NOMO-1 treated with DMSO at 0.1 percent for 48 hours (cell line): ENCODE measurements at regions not wholly inside any gene's neighbourhood (a gene's known extent, or its start where the extent isn't known, plus 50 kb on each side); places are given as distances from the start of the nearest gene placed in this dataset.

Source experiments
- DNase-seq: peaks from one replicate; lab custom pipeline; 2025; ENCODE audit not compliant: unreplicated experiment; lab: John Stamatoyannopoulos, UW

DNA sequence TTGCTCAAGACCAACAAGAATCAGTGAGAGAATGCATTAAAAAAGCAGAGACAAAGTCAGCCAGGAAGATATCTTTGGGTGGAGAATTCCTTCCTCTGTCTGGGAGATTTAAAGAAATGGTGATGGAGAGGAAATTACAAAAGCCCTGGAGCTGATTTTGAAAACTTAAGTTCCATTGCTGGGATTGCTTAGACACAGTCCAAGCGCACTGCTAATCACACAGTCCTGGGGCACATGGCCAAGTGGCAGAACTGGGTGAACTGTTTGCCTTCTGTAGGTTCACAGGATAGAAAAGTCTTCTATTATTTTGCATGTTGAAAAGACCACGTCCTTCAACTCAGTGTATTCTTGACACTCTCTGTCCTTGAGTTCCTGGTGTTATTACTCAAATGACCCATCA, 284.9 kb upstream of the FBXL7 start:
- no peak for DNase-seq

GRCh38 chr5:15214010-15214409, 286.0 kb upstream of the FBXL7 start:
- no peak for DNase-seq

DNA sequence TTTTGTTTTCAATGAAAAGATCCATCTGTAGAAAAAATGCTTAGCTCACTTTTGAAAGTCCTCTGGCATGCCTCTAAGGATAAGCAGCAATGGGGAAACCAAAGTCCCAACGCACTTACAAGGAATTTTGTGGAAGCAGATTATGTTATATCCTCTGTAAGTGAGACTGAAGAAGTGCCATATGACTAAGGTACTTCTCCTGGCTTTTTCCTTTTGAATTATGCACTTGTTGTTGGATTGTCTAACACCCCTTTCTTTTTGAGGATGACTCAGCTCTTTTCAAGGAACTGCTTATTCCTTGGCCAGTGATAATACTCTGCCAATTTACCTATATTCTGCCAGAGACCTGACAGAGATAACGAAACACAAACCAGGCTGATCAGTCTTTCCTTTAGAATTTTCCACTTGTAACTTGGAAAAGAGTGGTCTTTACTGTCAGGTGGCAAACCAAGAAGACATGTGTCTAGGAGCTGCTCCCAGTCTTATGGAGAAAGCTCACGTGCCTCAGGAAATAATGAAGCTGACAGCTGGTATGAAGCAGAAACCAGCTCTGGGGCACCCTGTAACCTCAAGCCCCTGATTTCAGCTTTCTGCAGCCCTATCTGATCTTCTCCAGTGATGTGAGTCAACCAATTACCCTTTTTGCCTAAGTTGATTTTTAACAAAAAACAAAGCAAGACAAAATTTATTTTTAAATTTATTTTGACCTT, 290.8 kb upstream of the FBXL7 start:
- no peak for DNase-seq

- DNase-seq: no peak
Observed at GRCh38 chr5:15206133-15206532, 293.8 kb upstream of the FBXL7 start.

GRCh38 chr5:15203376-15203775, 296.6 kb upstream of the FBXL7 start:
- DNase-seq: no peak

GRCh38 chr5:15191012-15191411, 309.0 kb upstream of the FBXL7 start:
- no peak for DNase-seq

GRCh38 chr5:15183520-15183919, 311.9 kb upstream of the ANKH start:
- DNase-seq: no peak

DNA sequence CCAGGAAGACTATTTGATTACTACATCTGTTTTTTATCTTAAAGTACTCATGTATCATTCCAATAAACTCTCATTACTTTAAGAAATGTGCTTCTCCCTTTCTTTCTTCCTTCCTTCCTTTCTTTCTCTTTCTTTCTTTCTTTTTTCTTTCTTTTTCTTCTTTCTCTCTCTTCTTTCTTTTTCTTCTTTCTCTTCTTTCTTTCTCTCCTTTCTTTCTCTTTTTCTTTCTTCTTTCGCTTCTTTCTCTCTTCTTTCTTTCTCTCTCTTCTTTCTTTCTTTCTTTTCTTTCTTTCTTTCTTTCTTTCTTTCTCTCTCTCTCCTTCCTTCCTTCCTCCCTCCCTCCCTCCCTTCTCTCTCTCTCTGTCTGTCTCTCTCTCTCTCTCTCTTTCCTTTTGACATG, 298.6 kb upstream of the ANKH start:
- no peak for DNase-seq

GRCh38 chr5:15168358-15168757, 296.8 kb upstream of the ANKH start:
- no peak for DNase-seq

DNA sequence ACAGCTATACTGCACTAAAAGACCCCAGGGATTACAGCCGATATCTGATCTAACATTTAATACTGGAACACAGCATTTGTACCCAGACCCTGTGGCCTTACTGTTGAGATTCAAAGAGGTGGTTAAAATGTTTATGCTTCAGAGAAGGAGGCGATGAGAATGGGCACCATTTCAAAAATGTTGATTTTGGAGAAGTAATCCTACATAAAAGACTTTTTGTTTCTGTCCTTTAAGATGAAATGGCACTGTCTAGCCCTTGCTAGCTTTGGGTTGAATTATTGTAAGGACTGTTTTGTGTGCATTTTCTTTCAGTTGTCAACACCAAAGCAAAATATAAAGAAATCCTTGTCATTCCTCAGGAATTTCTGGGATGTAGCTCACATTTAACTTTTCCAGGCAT, 288.5 kb upstream of the ANKH start:
- no peak for DNase-seq

GRCh38 chr5:15159606-15160005, 288.0 kb upstream of the ANKH start:
- no peak for DNase-seq

DNA sequence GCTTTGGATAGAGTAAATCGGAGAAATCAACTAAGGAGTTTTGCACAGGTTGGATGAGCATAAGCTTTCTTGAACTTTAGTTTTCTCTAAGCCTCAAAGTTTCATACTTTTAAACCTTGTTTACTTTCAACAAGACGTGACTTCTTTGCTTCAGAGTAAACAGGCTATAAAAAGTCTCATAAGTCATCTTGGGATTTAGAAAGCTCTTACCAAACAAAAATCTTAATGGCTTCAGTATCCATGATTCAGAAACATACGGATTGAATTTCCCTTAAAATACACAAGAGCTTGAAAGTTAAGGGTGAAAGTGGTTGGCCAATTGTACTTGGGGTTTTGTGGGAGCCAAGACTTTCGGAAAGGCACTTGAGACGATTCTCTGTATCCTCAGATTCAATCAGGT, 270.9 kb upstream of the ANKH start:
- DNase-seq: no peak

DNA sequence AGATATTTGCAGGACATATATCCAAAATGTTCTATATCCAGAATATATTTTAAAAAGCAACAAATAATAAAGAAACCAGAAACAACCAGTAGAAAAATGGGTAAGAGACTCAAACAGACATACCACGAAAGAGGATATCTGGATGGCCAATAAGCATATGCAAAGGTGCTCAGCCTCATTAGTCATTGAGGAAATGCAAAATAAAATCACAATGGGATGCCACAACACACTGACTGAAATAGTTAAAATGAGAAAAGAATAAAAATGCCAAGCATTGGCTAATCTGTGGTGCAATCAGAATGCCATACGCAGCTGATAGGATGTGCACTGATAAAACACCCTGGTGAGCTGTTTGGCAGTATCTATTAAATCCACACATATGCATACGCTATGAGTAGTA, 265.8 kb upstream of the ANKH start:
- DNase-seq: no peak

DNA sequence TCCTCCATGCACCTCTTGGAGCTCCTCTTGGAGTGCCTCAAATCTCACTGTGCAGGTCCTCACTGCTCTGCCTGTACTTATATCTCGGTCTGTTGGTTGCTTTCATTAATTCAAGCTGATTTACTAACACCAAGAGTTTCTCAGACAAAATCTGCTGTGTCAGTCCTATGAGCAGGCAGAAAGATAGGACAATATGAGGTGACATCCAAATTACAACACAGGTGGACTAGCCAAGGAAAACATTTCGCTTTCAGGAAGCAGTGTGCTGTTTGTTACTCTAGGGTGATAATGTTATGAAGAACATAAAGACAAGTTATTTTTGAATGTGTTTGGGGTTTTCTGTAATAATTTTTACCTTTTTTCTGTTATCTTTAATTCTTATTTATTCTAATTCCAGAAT, 264.1 kb upstream of the ANKH start:
- no peak for DNase-seq

- no peak for DNase-seq
Observed at GRCh38 chr5:15133456-15133965, 261.9 kb upstream of the ANKH start.

DNA sequence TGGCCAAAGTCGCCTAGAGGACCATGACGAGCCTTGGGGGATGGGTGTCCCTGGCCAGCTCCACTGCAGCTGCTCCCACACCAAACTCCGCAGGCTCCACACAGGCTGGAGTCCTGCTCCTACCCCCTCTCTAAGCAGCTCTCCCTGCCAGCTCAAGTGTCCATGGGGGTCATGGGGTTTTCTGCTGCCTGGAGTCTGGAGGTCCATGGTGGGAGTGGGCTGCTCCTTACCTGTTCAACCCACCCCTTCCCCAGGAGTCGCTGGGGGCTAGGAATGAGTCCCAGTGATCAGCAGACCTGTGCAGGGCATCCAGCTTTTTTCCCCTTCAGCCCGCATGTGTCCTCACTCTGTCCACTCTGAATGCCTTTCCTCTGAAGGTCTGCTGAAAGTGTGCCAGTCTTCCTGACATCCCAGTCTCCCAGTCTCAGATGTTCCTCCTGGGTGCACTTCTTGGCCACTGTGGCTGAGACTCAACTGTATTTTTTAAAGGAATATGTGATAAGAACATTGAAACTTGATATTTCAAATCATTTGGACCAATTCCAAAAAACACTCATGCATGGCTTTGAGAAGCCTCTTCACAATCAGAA, 261.3 kb upstream of the ANKH start:
- DNase-seq: no peak

DNA sequence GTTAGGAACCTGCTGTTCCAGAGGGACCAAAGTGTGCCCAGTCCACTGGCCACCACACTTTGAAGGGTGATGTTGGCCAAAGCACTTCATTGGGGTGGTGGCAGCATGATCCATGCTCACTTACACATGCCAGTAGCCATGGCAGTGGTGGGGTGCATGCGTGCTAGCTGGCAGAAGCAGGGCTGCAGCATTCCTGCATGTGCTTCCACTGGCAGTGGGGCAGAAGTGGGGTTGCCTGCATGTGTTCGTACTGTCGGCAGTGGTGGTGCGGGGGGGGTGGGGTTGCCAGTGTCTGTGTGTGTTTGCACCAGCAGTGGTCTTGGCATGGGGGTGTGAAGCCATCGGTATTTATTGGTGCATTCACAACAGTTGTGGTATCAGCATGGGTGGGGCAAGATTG, 260.3 kb upstream of the ANKH start:
- DNase-seq: no peak

DNA sequence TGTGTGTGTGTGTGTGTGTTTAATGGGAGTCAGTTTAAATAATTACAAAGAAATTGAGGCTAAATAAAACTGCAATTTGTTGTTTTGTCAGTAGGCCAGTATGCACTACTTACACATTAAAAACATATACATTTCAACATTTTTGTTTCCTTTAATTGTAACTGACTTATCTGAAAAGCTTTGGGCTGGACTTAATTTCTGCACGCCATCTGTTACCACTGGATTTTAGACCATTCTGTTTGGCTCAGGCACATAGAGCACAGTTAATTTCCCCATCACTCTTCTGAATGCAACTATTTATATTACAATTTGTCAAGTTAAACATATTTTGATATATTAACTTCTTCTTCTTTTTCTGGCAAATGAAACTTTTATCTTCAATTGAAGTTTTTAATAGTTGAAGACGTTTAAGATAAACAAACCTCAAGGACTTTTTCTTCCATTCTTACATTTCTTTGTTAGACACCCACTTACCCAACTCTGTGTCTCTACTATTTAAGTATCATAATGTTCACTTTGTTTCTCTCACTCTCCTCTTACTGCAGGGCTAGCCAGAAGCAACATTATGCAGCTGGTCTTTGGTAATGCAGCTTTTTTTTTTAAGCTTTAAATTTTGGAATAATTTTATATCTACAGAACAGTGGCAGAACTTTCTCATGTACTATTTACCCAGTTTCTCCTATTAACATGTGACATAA, 253.4 kb upstream of the ANKH start:
- DNase-seq: no peak

DNA sequence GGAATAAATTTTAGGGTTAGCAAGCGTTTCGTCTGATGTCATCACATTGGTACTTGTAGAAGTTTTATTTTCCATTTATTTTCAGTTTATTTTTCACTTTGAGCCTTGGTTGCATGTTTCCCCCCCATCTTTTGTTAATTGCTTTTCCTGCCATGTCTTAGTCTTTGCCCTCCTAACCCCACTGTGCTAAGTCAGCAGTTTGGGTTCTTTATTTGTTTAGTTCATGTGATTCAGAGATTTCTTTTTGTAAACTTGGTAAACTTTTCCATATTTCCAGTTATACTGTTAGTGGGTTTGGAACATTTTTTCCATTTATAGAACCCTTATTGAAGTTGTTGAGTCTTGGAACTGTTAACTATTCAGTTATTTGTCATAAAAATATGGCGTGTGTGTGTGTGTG, 252.9 kb upstream of the ANKH start:
- no peak for DNase-seq

GRCh38 chr5:15117688-15118087, 246.1 kb upstream of the ANKH start:
- no peak for DNase-seq

GRCh38 chr5:15116996-15117395, 245.4 kb upstream of the ANKH start:
- no peak for DNase-seq

DNA sequence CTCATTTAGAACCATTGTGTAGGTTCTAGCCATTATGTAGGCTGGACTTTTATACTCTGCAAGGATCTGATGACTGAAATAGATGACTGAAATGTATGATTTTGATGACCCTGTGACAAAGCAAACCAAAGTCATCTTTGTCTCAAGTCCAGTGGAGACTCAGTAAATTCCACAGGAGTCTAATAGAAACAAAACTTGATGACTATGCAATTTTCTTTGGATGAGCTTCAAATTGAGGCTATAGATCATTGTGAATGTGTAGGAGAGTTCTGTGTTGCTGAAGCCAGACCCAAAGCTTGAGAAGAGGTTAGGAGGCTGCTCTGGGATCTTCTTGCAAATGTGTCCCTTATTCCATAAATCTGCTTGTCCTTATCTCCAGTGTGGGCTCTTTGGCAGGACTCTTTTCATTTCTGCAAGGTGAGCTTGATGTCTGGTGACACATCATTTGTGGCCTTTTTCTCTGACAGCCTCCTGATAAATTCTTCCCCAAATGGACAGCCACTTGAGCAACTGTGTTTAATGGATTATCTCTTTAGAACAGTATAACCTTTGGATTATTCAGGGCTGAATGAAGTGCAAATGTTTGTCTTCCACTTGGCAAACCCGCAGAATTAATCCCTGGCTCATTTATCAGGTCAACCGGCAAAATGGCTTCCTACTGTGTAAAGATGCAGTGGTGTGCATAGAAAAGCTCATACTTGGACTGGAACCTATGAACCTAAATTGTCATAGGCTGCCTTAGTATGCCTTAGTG, 235.1 kb upstream of the ANKH start:
- no peak for DNase-seq
